ENCODE measurements at regions not wholly inside any gene's neighbourhood (a gene's known extent, or its start where the extent isn't known, plus 50 kb on each side); places are given as distances from the start of the nearest gene placed in this dataset.

- TF ChIP-seq EZH2 (IDR thresholded peaks at IDR 0.05; ENCODE audit: insufficient read depth, poor library complexity, severe bottlenecking): no peak
- TF ChIP-seq EZH2phosphoT487 (IDR thresholded peaks at IDR 0.05; ENCODE audit: insufficient read depth, low read depth): no peak
These were observed 231.7 kb downstream of the LMX1A start for GRCh38 chr1:165124772-165125171.
